Amniotic stem cell (primary cell): ENCODE measurements at regions not wholly inside any gene's neighbourhood (a gene's known extent, or its start where the extent isn't known, plus 50 kb on each side); places are given as distances from the start of the nearest gene placed in this dataset.

Experiments
- DNase-seq: peaks from one replicate; lab custom pipeline; 2025; lab: John Stamatoyannopoulos, UW

- no peak for DNase-seq
Measured at GRCh38 chr3:144624656-144625055, 653.0 kb downstream of the DIPK2A start.

GRCh38 chr3:144626835-144627234 lies 655.2 kb downstream of the DIPK2A start:
- DNase-seq: no peak

- no peak for DNase-seq
Measured at GRCh38 chr3:144629381-144629780, 657.8 kb downstream of the DIPK2A start.

- DNase-seq: no peak
Measured at GRCh38 chr3:144636833-144637232, 665.2 kb downstream of the DIPK2A start.

GRCh38 chr3:144638009-144638408 lies 666.4 kb downstream of the DIPK2A start:
- DNase-seq: no peak

GRCh38 chr3:144643771-144644198 lies 672.2 kb downstream of the DIPK2A start:
- no peak for DNase-seq

GRCh38 chr3:144645300-144645699 lies 673.7 kb downstream of the DIPK2A start:
- no peak for DNase-seq

- DNase-seq: no peak
Measured at GRCh38 chr3:144650380-144650779, 678.8 kb downstream of the DIPK2A start.

- DNase-seq: no peak
Measured at GRCh38 chr3:144652573-144652972, 681.0 kb downstream of the DIPK2A start.

- DNase-seq: no peak
Measured at GRCh38 chr3:144655423-144655822, 683.8 kb downstream of the DIPK2A start.

- DNase-seq: no peak
Measured at GRCh38 chr3:144660186-144660585, 688.6 kb downstream of the DIPK2A start.

GRCh38 chr3:144662729-144663128 lies 691.1 kb downstream of the DIPK2A start:
- DNase-seq: no peak

GRCh38 chr3:144663456-144664436 lies 692.1 kb downstream of the DIPK2A start:
- no peak for DNase-seq

GRCh38 chr3:144665567-144666053 lies 694.0 kb downstream of the DIPK2A start:
- no peak for DNase-seq

GRCh38 chr3:144670571-144670970 lies 698.9 kb downstream of the DIPK2A start:
- no peak for DNase-seq

GRCh38 chr3:144677103-144677502 lies 705.5 kb downstream of the DIPK2A start:
- no peak for DNase-seq

- DNase-seq: no peak
Measured at GRCh38 chr3:144683065-144683464, 711.4 kb downstream of the DIPK2A start.

GRCh38 chr3:144687862-144688261 lies 716.2 kb downstream of the DIPK2A start:
- DNase-seq: no peak

GRCh38 chr3:144692488-144692887 lies 720.9 kb downstream of the DIPK2A start:
- no peak for DNase-seq

- DNase-seq: no peak
Measured at GRCh38 chr3:144708437-144708836, 736.8 kb downstream of the DIPK2A start.

- DNase-seq: no peak
Measured at GRCh38 chr3:144737281-144737680, 765.7 kb downstream of the DIPK2A start.

GRCh38 chr3:144743225-144743668 lies 771.6 kb downstream of the DIPK2A start:
- no peak for DNase-seq

- no peak for DNase-seq
Measured at GRCh38 chr3:144744473-144744872, 772.9 kb downstream of the DIPK2A start.
